Head of caudate nucleus (tissue), 42 donors: ENCODE measurements at regions not wholly inside any gene's neighbourhood (a gene's known extent, or its start where the extent isn't known, plus 50 kb on each side); places are given as distances from the start of the nearest gene placed in this dataset.
"Not testable (repeated sequence)": the region's sequence is repeated elsewhere in the genome, so short reads cannot be mapped to it uniquely, and the experiment has no call there.

Experiments
- DNase-seq, 42 donors: peaks; one replicate each; pipeline versions ENCODE4 v3.0.0 to v3.0.0-alpha.2; 2020 to 2021; ENCODE audit warnings: mixed read lengths in 7 of 42
- intact Hi-C: fragments of 100-400 bp; cut with DNase I; formaldehyde crosslinking; loops from one replicate; pipeline ENCODE4 v1.15.0; 2022

GRCh38 chr12:17571047-17571446, 518.9 kb downstream of the RERGL start:
- intact Hi-C loops, result no loop called here
- no peak for DNase-seq

- DNase-seq, result not testable (repeated sequence)
These were observed 525.4 kb downstream of the RERGL start for GRCh38 chr12:17564630-17565029.

GRCh38 chr12:17550011-17550410, 540.0 kb downstream of the RERGL start:
- intact Hi-C loops, result no loop called here
- DNase-seq, result no peak

More at GRCh38 chr12:17564630-17565029, 525.4 kb downstream of the RERGL start:
- intact Hi-C loops, result not testable (repeated sequence)

- no peak for DNase-seq
- intact Hi-C loops, result no loop called here
These were observed 549.1 kb downstream of the RERGL start for GRCh38 chr12:17540921-17541320.

- intact Hi-C loops, result no loop called here
- no peak for DNase-seq
These were observed 561.6 kb downstream of the RERGL start for GRCh38 chr12:17528394-17528793.

GRCh38 chr12:17527021-17527420, 563.0 kb downstream of the RERGL start:
- intact Hi-C loops, result no loop called here
- DNase-seq, result no peak

GRCh38 chr12:17511369-17511768, 578.6 kb downstream of the RERGL start:
- DNase-seq, result no peak
- intact Hi-C loops, result no loop called here

- intact Hi-C loops, result no loop called here
- DNase-seq, result no peak
These were observed 582.7 kb downstream of the RERGL start for GRCh38 chr12:17507336-17507735.

GRCh38 chr12:17503742-17504141, 586.3 kb downstream of the RERGL start:
- no peak for DNase-seq
- intact Hi-C loops, result no loop called here

- DNase-seq, result no peak
- intact Hi-C loops, result no loop called here
These were observed 600.5 kb downstream of the RERGL start for GRCh38 chr12:17489452-17489851.

GRCh38 chr12:17478908-17479673, 610.9 kb downstream of the RERGL start:
- no peak for DNase-seq
- intact Hi-C loops, result no loop called here

GRCh38 chr12:17470460-17470859, 619.5 kb downstream of the RERGL start:
- intact Hi-C loops, result no loop called here

GRCh38 chr12:17459214-17459613, 630.8 kb downstream of the RERGL start:
- intact Hi-C loops, result no loop called here
- no peak for DNase-seq

More at GRCh38 chr12:17470460-17470859, 619.5 kb downstream of the RERGL start:
- DNase-seq, result no peak

- no peak for DNase-seq
- intact Hi-C loops, result no loop called here
These were observed 633.5 kb downstream of the RERGL start for GRCh38 chr12:17456486-17456885.

- DNase-seq, result no peak
- intact Hi-C loops, result no loop called here
These were observed 651.9 kb downstream of the RERGL start for GRCh38 chr12:17438141-17438540.

- intact Hi-C loops, result no loop called here
- peak in 1 of 42 donors; percentile 8 for DNase-seq
These were observed 673.2 kb downstream of the RERGL start for GRCh38 chr12:17416748-17417147.

- intact Hi-C loops, result no loop called here
- DNase-seq, result no peak
These were observed 675.4 kb downstream of the RERGL start for GRCh38 chr12:17414596-17414995.

GRCh38 chr12:17411662-17412061, 678.3 kb downstream of the RERGL start:
- intact Hi-C loops, result no loop called here
- no peak for DNase-seq

GRCh38 chr12:17388679-17389078, 701.3 kb downstream of the RERGL start:
- intact Hi-C loops, result no loop called here
- DNase-seq, result no peak

- no peak for DNase-seq
- intact Hi-C loops, result no loop called here
These were observed 706.7 kb downstream of the RERGL start for GRCh38 chr12:17383321-17383720.

GRCh38 chr12:17381211-17381610, 708.8 kb downstream of the RERGL start:
- intact Hi-C loops, result no loop called here
- DNase-seq, result no peak
